Erythroblast (primary cell): ENCODE measurements at regions not wholly inside any gene's neighbourhood (a gene's known extent, or its start where the extent isn't known, plus 50 kb on each side); places are given as distances from the start of the nearest gene placed in this dataset.

Experiments used
- DNase-seq, 2 experiments: peaks; one replicate each; lab custom pipeline; 2025; lab: John Stamatoyannopoulos, UW
- GATA1 ChIP-seq: IDR thresholded peaks from 2 replicates; pipeline ENCODE4 v1.6.1; 2011; ENCODE audit warnings: low read depth, mild to moderate bottlenecking, control low read depth, low read length, moderate library complexity
- POLR2A ChIP-seq: IDR thresholded peaks from 2 replicates; pipeline ENCODE4 v1.6.1; 2011; ENCODE audit warnings: mild to moderate bottlenecking, low read length

DNA sequence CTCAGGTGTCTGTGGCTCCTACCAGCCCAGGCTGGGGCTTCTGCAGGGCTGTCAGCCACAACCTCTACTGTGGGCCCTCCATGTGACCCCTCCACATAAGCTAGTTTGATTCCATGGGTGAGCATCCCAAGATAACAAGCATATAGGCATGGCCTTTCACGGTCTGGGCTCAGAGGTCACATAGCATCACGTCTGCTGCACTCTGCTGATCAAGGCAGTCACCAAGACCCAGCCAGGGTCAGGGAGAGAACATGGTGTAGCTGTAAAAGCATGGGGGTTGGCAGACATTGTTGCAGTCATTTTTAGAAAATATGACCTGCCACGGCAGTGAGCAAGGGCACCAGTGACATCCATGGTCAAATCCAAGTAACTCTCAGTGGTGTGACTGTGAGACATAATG lies 698.8 kb downstream of the UQCRFS1 start:
- DNase-seq, result no peak
- no peak for TF ChIP-seq GATA1
- no peak for TF ChIP-seq POLR2A

DNA sequence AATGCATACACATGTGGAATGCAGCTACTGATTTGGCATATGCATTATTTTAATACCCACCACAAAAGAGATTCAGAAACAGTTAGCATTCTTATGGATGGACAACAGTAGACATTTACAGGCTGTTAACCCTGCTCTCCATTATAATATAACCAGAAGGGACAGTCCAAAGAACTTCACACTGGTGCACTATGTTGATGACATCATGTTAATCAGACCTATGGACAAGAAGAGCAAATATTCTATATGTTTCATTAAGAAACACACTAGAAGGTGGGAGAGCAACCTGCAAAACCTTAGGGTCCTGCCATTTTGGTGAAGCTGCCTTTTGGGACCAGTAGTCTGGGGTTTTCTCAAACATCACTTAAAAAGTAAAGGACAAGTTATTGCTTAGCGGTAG lies 701.3 kb downstream of the UQCRFS1 start:
- no peak for DNase-seq
- no peak for TF ChIP-seq GATA1
- no peak for TF ChIP-seq POLR2A

DNA sequence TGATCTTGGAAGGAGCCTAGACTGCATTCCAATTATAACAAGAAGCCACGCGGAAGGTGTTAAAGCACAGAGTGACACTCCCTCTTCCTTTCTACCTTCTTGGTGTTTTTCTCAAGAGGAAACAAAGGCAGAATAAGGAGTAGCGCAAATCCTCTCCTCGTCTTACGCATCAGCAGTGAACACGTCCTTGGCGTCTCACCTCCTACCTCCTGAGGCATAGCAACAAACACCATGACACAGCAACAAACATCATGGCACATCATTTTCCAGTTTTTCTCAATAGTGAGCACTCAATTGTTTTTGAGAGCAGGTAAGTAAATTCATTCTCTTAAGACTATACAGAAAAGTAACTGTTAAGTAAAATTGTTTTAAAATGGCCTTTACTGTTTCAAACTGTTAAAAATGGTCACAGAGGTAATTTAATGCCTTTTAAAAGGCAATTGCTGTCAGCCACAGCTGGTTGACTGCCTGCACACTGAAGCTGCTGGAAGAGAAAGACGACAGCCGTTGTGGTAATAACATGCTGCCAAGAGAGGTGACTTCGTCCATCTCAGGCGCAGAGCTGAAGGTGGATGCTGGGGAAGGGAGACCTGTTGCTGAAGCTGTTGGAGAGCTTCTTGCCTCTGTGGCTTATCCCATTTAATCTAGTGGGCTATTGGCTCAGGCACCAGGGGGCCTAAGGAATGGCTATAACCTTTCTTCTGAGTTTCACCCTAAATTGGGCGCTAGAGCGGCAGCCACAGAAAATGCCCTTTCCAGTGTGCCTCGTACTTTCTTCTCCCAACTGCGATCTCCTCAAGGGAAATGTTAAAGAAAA lies 703.7 kb downstream of the UQCRFS1 start:
- TF ChIP-seq GATA1 (no peak), POLR2A (no peak)
- DNase-seq, result no peak

DNA sequence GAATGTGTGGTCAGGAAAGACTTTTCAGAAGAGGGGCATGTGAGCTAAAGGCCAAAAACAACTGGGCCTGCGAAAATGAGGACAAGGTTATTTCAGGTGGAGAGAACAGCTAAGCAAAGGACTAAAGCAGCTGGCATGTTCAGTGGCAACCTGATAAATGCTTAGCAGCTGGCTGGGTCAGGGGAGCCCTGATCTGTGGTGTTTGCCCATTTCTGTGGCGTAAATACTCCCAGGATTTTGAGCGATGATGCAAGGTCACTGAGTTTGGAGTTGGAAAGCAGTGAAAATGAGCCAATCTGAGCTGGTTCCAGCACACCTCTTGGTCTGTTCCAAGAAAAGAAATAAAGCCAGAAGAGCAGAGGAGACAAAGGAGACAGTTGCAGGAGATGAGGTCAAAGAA lies 704.3 kb downstream of the UQCRFS1 start:
- no peak for DNase-seq
- no peak for TF ChIP-seq POLR2A
- TF ChIP-seq GATA1, result no peak

DNA sequence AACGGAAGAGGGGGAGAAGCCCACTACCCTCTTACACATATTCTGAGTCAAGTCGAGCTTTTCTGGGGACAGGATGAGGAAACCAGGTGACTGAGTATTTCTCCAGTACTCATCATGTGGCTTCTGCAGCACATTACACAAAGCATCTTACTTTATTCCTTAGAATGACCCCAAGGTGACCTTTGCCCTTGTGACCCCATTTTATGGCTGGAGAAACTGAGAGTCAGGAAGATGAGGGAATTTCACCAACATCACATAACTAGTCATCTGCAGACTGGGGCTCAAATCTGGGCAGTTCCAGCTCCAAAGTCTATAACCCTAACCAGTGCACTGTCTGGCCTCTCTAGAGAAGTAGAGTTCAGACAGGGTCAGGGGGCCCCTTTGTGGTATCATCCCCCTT lies 707.0 kb downstream of the UQCRFS1 start:
- no peak for DNase-seq
- TF ChIP-seq GATA1 (no peak), POLR2A (no peak)

DNA sequence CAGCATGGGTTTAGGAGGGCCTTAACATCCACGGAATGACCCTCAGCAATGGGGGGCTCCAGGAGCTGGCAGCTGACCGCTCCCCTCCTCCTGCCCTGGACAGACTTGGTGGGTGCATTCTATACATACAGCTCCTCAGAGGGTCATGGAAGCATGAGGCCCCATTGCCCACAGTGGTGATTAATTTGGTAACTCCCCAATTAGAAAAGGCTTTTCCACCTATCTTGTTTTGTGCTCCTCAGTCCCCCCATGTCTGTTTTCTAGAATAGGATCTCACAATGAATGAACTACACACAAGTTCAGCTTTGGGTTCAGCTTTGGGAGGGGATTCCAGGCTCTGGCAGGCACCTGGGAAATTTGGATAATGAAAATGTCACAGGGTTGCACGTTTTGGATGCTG lies 707.8 kb downstream of the UQCRFS1 start:
- TF ChIP-seq POLR2A, result no peak
- no peak for DNase-seq

DNA sequence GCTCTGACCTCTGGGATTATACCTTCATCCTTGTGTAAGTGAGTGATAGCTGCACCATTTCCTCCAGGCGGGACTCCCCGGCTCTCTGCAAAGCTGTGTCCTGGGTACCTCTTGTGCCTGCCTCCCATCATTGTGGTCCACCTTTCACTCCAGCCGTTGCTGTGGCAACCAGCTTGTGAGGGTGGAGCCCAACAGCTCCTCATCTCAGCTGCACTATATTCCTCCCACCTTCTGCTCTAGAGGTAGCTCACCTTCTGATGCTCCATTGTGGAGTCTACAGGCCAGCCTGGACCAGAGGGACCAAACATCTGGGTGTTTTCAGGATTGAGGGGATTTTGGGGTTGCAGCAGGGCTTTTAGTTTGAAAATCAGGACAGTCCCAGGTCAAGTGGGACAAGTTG lies 708.2 kb downstream of the UQCRFS1 start:
- no peak for TF ChIP-seq GATA1
- TF ChIP-seq POLR2A, result no peak
- no peak for DNase-seq

DNA sequence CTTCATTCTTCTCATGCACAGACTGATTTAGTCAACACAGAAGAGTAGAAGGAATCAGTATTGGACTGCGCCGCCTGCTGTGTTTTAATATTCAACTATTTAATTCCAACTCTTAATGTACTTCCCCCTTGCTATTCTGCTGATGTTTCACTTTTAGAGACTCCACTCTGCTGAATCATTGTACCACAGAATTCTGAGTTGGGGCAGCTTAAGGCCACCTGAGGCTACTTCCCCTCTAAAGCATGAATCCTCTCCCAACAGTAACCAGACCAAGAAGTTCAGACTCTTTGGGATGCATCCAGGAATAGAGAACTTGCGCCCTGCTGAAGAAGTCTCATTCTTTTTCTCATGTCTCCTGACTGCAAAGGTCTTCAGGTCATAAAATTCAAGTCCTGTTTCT lies 708.8 kb downstream of the UQCRFS1 start:
- no peak for DNase-seq
- TF ChIP-seq GATA1 (no peak), POLR2A (no peak)

DNA sequence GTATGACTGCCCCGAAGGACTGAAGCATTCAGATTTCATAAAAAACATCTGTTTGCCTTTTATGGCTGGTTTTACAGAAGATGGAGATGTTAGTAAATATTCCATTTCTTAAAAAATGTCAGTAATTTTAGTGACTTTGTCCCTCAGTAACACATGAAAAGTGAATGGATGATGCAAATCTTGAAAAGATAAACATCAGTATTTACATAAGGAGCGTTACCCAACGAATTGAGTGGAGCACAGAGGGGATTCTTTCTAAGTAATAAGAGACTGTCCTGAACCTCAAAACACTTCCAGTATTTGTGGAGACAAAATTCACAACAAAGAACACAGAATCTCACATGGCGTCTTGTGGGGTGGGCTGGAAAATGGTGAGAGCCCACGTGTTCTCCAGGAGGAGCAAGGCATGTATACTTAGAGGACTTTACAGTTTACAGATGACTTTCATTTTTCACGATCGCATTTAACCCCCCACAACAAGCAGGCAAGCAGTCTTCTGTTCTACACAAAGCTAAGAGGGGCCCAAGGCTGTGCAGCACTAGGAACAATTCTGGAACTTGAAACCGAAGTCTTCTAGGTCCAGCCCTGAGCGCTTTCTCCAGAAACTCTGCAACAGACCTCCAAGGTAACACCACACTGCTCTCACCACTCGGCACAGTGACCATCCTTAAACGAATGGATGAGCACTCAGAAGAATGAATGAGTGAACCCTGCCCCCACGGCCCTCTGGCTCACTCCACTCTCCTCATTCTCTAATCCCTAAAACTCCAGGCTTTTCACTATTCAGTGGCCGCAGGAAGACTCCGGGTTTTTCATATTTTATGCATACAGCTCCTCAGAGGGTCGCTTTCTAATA lies 709.8 kb downstream of the UQCRFS1 start:
- no peak for TF ChIP-seq GATA1
- TF ChIP-seq POLR2A, result no peak
- DNase-seq, result no peak

DNA sequence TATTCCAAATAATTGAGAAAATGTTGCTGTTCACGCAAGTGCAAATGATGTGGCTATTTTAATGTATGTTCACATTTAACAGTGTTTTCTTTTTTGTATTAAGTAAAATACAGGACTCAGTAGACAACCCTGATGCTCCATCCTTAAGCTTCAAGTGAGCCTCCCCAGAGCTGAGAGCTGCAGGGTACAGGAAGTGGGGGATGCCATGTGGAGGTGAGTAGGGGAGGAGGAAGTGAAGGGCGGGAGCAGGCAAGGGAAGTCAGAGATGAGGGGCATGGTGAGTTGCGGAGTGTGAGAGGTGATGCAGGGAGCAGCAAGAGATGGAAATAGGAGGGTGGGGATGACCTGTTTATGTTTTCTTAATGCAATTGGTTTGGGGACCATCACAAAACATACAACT lies 711.0 kb downstream of the UQCRFS1 start:
- DNase-seq, result no peak
- no peak for TF ChIP-seq POLR2A
- no peak for TF ChIP-seq GATA1

DNA sequence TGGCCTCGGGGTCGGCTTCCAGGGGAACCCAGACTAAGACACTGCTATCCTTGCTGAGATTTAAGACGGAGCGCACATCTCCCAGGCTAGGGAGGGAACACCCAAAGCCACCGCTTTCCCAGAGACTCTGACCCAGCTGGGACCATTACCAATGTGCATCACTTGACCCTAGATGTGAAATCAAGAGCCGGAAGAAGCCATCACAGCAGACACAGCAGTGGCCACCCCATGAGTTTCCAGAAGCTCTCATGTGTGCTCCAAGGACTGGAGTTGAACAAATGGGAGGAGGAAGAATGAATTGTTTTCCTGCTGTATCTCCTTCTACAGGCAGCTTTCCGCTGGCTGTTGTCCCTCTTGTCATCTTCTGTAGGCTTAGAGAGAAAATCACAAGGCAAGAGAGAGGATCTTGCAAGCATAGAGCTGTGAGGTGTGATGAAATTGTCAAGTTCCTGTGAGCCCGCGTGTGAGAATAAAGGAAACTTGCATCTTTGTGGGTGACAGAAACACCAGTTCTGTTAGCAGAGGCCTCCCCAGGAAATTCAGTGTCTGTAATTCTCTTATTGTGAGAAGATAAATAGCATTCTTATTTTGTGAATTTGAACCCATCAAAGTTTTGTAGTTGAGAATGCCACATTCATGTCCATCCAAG lies 711.8 kb downstream of the UQCRFS1 start:
- TF ChIP-seq POLR2A (no peak), GATA1 (no peak)
- DNase-seq, result no peak

DNA sequence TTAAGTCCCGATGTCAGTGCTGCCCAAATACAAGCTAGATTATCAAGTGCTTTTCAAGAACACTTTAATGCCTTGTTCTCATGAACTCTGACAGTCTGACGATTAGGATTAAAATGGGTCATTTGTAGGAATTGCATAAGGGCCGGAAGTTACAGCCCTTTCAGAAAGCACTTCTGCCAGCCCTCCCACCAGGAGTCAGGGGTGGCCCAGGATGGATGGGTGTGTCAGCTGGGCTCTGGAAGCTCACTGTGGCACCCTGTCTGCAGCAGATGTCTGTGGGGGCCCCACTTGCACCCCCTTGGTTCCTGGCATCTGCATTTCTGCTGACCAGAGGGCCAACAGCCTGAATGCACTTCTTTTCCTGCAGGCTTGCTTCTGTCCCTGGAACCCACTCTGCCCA lies 712.7 kb downstream of the UQCRFS1 start:
- no peak for DNase-seq
- TF ChIP-seq GATA1 (no peak), POLR2A (no peak)

DNA sequence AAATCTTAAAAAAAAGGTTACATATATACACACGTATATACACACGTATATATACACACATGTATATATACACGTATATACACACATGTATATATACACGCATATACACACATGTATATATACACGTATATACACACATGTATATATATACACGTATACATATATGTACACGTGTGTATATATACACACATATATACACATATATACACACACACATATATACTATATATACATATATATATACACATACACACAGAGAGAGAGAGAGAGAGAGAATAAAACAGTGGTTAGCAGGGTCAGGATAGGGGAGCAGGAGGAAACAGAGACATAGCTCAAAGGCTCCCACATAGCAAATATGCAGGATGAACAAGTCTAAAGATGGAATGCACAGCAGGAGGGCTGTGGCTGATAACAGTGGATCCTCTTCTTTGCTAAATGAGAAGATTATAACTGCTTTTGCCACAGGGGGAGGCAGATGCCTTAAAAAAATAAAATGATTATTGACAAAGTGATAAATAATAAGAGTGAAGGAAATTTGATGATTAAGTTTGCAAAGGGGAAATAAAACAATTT lies 714.5 kb downstream of the UQCRFS1 start:
- no peak for DNase-seq

DNA sequence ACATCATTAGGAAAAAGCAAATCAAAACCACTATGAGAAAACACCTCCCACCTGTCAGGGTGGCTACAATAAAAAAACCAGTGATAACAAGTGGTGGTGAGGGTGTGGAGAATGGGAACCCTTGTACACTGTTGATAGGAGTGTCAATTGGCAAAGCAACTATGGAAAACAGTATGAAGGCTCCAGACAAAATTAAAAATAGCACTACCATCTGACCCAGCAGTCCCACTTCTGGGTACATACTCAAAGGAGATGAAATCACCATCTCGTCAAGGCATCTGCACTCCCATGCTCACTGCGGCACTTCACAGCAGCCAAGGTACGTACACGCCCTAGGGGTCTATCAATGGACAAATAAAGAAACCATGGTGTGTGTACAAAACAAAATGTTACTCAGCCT lies 715.1 kb downstream of the UQCRFS1 start:
- TF ChIP-seq GATA1, result no peak
- no peak for TF ChIP-seq POLR2A
- no peak for DNase-seq

More for the DNA sequence above, 714.5 kb downstream of the UQCRFS1 start:
- TF ChIP-seq POLR2A (no peak), GATA1 (no peak)
